ENCODE measurements at regions not wholly inside any gene's neighbourhood (a gene's known extent, or its start where the extent isn't known, plus 50 kb on each side); places are given as distances from the start of the nearest gene placed in this dataset.
A peak's percentile ranks its signal among the peaks of the same experiment; 100 is the strongest.

DNA sequence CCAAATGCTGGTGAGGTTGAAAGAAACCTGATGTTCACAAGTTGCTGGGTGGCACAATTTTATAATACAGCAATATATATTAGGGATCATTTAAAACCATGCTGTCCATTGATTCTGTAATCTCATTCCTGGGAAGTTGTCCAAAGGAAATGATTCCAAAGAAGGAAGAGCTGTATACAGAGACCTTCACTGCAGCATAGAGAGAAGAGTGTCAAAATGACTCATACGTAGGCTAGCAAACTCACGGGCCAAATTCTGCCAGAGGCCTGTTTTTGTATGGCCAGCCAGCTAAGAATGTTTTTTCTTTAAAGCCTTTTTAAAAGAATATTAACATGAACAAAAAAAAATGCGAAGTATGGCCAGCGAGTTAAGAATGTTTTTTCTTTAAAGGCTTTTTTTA is 69.2 kb upstream of the MED13L start:
- Mint-ChIP-seq H3K4me1 (peaks cover 35% of the 10 kb centered on the region), H3K27ac (peak overlapping the region; percentile 26), H3K36me3 (ENCODE audit: low read depth) (peaks cover 9% of the 10 kb centered on the region), H3K27me3 (ENCODE audit: low read depth, poor library complexity) (peaks cover 2% of the 10 kb centered on the region), H3K9me3 (peaks cover 21% of the 10 kb centered on the region), H3K4me3 (no peak overlapping the region)
- TF ChIP-seq, protein P1, sequence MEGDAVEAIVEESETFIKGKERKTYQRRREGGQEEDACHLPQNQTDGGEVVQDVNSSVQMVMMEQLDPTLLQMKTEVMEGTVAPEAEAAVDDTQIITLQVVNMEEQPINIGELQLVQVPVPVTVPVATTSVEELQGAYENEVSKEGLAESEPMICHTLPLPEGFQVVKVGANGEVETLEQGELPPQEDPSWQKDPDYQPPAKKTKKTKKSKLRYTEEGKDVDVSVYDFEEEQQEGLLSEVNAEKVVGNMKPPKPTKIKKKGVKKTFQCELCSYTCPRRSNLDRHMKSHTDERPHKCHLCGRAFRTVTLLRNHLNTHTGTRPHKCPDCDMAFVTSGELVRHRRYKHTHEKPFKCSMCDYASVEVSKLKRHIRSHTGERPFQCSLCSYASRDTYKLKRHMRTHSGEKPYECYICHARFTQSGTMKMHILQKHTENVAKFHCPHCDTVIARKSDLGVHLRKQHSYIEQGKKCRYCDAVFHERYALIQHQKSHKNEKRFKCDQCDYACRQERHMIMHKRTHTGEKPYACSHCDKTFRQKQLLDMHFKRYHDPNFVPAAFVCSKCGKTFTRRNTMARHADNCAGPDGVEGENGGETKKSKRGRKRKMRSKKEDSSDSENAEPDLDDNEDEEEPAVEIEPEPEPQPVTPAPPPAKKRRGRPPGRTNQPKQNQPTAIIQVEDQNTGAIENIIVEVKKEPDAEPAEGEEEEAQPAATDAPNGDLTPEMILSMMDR (IDR thresholded peaks at IDR 0.05): no peak
- no peak for DNase-seq

DNA sequence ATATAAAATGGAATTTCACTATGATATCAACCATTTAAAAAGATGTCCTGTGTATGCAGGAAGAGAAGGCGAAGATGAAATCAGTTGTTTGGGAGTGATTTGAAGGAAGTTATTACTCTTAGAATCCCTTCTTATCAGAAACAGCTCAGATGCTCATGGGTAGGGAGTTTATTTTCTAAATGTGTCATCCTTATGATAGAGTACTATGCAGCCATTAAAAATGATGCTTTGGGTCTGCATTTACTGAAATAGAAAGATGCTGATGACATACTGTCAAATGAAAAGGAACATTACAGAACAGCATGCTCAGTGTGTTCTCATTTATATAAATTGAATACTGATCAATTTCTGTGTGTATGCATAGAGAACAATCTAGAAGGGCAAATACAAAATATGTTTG is 69.8 kb upstream of the MED13L start:
- Mint-ChIP-seq H3K27me3 (ENCODE audit: low read depth, poor library complexity) (peaks cover 2% of the 10 kb centered on the region), H3K27ac (no peak overlapping the region)

DNA sequence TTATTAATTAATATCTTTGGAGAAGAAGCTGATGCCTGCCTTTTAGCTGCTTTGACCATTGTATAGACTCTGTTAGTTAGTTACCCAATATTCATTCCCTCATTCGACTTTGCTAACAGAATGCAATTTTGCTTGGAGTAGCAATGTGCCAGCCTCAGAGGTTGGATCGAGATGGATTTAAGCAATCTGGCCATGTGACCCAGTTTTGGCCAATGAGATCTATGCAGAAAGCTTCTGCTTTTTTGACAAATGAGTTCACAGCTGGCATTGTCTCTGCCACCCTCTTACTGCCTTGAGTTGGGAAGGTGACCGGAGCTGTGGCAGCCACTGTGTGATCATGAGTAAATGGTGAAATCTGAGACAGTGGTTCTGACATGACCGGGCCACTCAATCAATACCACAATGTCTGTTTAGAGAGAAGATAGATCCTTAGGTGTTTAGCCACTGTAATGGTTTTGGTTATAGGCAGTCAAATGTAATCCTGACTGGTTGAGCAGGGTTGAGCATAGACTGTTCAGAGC is 74.9 kb upstream of the MED13L start:
- peaks cover 27% of the 10 kb centered on the region for H3K4me1 Mint-ChIP-seq
- no peak for DNase-seq
- no peaks in the 10 kb centered on the region for H3K36me3 Mint-ChIP-seq (ENCODE audit: low read depth)
- H3K27me3 Mint-ChIP-seq (ENCODE audit: low read depth, poor library complexity): no peaks in the 10 kb centered on the region
- H3K9me3 Mint-ChIP-seq: no peaks in the 10 kb centered on the region
- TF ChIP-seq, protein P1 (IDR thresholded peaks at IDR 0.05): no peak
- no peak overlapping the region for H3K4me3 Mint-ChIP-seq
- H3K27ac Mint-ChIP-seq: peak overlapping the region; percentile 50

More for the DNA sequence above, 69.8 kb upstream of the MED13L start:
- DNase-seq: no peak
- Mint-ChIP-seq H3K36me3 (ENCODE audit: low read depth) (peaks cover 5% of the 10 kb centered on the region), H3K9me3 (peaks cover 16% of the 10 kb centered on the region), H3K4me3 (no peak overlapping the region), H3K4me1 (peaks cover 35% of the 10 kb centered on the region)
- TF ChIP-seq, protein P1 (IDR thresholded peaks at IDR 0.05): no peak

DNA sequence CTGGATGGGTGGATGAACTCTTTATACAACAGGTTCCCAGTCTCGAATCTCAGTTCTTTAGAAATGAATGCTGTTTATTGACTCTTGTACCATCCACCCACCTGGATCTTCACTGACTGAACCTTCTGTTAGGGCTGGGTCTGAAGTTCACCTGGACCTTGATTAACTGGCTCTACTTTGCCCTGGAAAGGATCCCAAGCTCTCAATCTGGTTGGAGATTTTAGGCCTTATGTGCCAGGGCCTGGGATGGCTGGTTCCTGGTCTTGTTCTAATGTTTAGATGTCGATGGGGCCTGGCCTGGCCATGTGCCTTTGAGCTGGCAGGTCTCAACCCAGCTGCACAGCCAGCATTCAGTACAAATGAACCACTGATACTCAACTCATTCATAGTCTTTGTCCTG is 76.5 kb upstream of the MED13L start:
- Mint-ChIP-seq H3K36me3 (ENCODE audit: low read depth) (no peaks in the 10 kb centered on the region), H3K27ac (no peak overlapping the region), H3K9me3 (no peaks in the 10 kb centered on the region), H3K4me3 (no peak overlapping the region), H3K4me1 (peaks cover 39% of the 10 kb centered on the region), H3K27me3 (ENCODE audit: low read depth, poor library complexity) (peaks cover under 1% of the 10 kb centered on the region)
- TF ChIP-seq, protein P1 (IDR thresholded peaks at IDR 0.05): no peak
- no peak for DNase-seq

DNA sequence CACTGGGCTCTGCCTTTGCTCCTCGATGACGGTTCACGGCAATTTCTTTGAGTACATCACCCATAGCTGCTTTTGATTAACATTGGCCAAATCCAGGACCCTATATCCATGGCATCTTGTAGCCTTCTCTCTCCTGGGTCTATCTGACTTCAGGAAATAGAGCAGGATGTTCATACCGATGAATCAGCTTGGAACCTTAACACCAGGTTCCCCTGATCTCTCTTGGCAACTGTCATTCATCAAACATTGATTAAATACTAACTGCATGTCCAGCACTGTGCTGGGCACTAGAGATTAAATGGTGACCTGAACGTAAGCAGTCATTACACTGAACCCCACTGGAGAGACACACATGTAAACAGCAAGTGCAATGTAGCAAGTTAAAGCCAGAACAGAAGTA is 77.0 kb upstream of the MED13L start:
- Mint-ChIP-seq H3K36me3 (ENCODE audit: low read depth) (no peaks in the 10 kb centered on the region), H3K4me3 (no peak overlapping the region), H3K27me3 (ENCODE audit: low read depth, poor library complexity) (peaks cover 5% of the 10 kb centered on the region), H3K4me1 (peaks cover 39% of the 10 kb centered on the region), H3K9me3 (no peaks in the 10 kb centered on the region), H3K27ac (peak overlapping the region; percentile 33)
- DNase-seq: no peak
- TF ChIP-seq, protein P1 (IDR thresholded peaks at IDR 0.05): no peak
